SU-DHL-6 (cell line): ENCODE measurements at regions not wholly inside any gene's neighbourhood (a gene's known extent, or its start where the extent isn't known, plus 50 kb on each side); places are given as distances from the start of the nearest gene placed in this dataset.

Experiments used
- CTCF ChIP-seq: fragments of 200-600 bp; sonication (generic); IDR thresholded peaks from one replicate; pipeline ENCODE4 v1.5.1; 2017; ENCODE audit warnings: antibody characterized with exemption, mild to moderate bottlenecking, low read length, moderate library complexity; ENCODE audit not compliant: insufficient read depth, poor library complexity, severe bottlenecking
- EZH2phosphoT487 ChIP-seq: fragments of 200-600 bp; sonication (generic), shearing (Covaris generic); conservative IDR thresholded peaks from 2 replicates; pipeline ENCODE4 v1.6.1; 2018; ENCODE audit warnings: mild to moderate bottlenecking, antibody characterized with exemption, low read length, moderate library complexity, mixed read lengths

GRCh38 chr5:56638061-56638621, 177.2 kb upstream of the MAP3K1 start:
- TF ChIP-seq CTCF (no peak), EZH2phosphoT487 (no peak)
